Thoracic aorta (tissue), 2 donors: ENCODE measurements at regions not wholly inside any gene's neighbourhood (a gene's known extent, or its start where the extent isn't known, plus 50 kb on each side); places are given as distances from the start of the nearest gene placed in this dataset.

Experiments
- ATAC-seq: fragments of 150-250 bp; one replicate; pipeline ENCODE4 v1.8.0; 2017; ENCODE audit warnings: low read depth; ENCODE audit not compliant: insufficient number of reproducible peaks, low FRiP score
- DNase-seq: peaks from one replicate; pipeline ENCODE4 v3.0.0-alpha.2; 2020; ENCODE audit warnings: low spot score
- H3K27ac ChIP-seq, 2 donors: fragments of 200-600 bp; sonication (generic); 1 replicate in 1 of 2; 2 replicates in 1 of 2; pipeline ENCODE4 v1.5.1; 2016; ENCODE audit warnings: mild to moderate bottlenecking in 2 of 2, moderate library complexity in 2 of 2
- H3K27me3 ChIP-seq: fragments of 200-600 bp; sonication (generic); replicated peaks from 2 replicates; pipeline ENCODE4 v1.6.0; 2016; ENCODE audit warnings: mild to moderate bottlenecking; ENCODE audit not compliant: insufficient read depth
- H3K36me3 ChIP-seq: fragments of 200-600 bp; sonication (generic); one replicate; pipeline ENCODE4 v1.5.1; 2016
- H3K4me1 ChIP-seq, 2 donors: fragments of 200-600 bp; sonication (generic); 1 replicate in 1 of 2; 2 replicates in 1 of 2; pipeline versions ENCODE4 v1.5.1 to v1.6.0; 2016; ENCODE audit warnings: low read depth in 2 of 2, mild to moderate bottlenecking in 1 of 2; ENCODE audit not compliant: control insufficient read depth in 1 of 2
- H3K4me3 ChIP-seq: fragments of 200-600 bp; sonication (generic); 2 replicates; pipeline ENCODE4 v1.5.1; 2016; ENCODE audit warnings: mild to moderate bottlenecking
- H3K9me3 ChIP-seq: fragments of 200-600 bp; sonication (generic); 2 replicates; pipeline ENCODE4 v1.5.1; 2016
- CTCF ChIP-seq: fragments of 200-600 bp; sonication (generic); IDR thresholded peaks from one replicate; pipeline ENCODE4 v1.5.1; 2019; ENCODE audit warnings: antibody characterized with exemption

- DNase-seq (no peak), ATAC-seq (no peak)
- Histone ChIP-seq H3K4me1 (peaks cover 13 to 45% of the 10 kb centered on the region in 2 donors), H3K27ac (peak overlapping the region in 1 of 2 donors; percentile 38), H3K27me3 (no peaks in the 10 kb centered on the region), H3K36me3 (no peaks in the 10 kb centered on the region), H3K9me3 (no peaks in the 10 kb centered on the region), H3K4me3 (no peak overlapping the region)
- TF ChIP-seq CTCF: no peak
These were observed 536.3 kb upstream of the TNP1 start for GRCh38 chr2:217396165-217396564.

- ATAC-seq (no peak), DNase-seq (no peak)
- TF ChIP-seq CTCF: no peak
These were observed 534.9 kb upstream of the TNP1 start for GRCh38 chr2:217394510-217395351.

GRCh38 chr2:217393585-217394032 is 533.7 kb upstream of the TNP1 start:
- DNase-seq (no peak), ATAC-seq (peak; percentile 35)
- Histone ChIP-seq H3K36me3 (no peaks in the 10 kb centered on the region), H3K27me3 (no peaks in the 10 kb centered on the region), H3K27ac (no peak overlapping the region), H3K4me3 (peak overlapping the region; percentile 41), H3K4me1 (peaks cover 13 to 39% of the 10 kb centered on the region in 2 donors), H3K9me3 (no peaks in the 10 kb centered on the region)
- no peak for TF ChIP-seq CTCF

More at GRCh38 chr2:217394510-217395351, 534.9 kb upstream of the TNP1 start:
- H3K36me3 ChIP-seq: no peaks in the 10 kb centered on the region
- no peaks in the 10 kb centered on the region for H3K9me3 ChIP-seq
- H3K27me3 ChIP-seq: no peaks in the 10 kb centered on the region
- peaks cover 13 to 45% of the 10 kb centered on the region in 2 donors for H3K4me1 ChIP-seq
- no peak overlapping the region for H3K27ac ChIP-seq
- no peak overlapping the region for H3K4me3 ChIP-seq

- Histone ChIP-seq H3K36me3 (no peaks in the 10 kb centered on the region), H3K27me3 (no peaks in the 10 kb centered on the region), H3K4me1 (peaks cover 13 to 38% of the 10 kb centered on the region in 2 donors), H3K4me3 (peak overlapping the region; percentile 41), H3K27ac (no peak overlapping the region), H3K9me3 (no peaks in the 10 kb centered on the region)
- no peak for TF ChIP-seq CTCF
- ATAC-seq: no peak
- DNase-seq: no peak
These were observed 533.2 kb upstream of the TNP1 start for GRCh38 chr2:217392930-217393584.

GRCh38 chr2:217387776-217388387 is 528.0 kb upstream of the TNP1 start:
- Histone ChIP-seq H3K36me3 (no peaks in the 10 kb centered on the region), H3K27me3 (no peaks in the 10 kb centered on the region), H3K4me1 (peaks cover 4 to 34% of the 10 kb centered on the region in 2 donors), H3K27ac (no peak overlapping the region), H3K4me3 (no peak overlapping the region), H3K9me3 (no peaks in the 10 kb centered on the region)
- DNase-seq: no peak
- no peak for TF ChIP-seq CTCF
- ATAC-seq: no peak
